Stimulated activated CD4-positive, alpha-beta T cell treated with anti-CD3 and anti-CD28 coated beads, Interleukin-12 subunit alpha, Interleukin-12 subunit beta, amount 100 ng/mL, for 48 hours (primary cell): ENCODE measurements at regions not wholly inside any gene's neighbourhood (a gene's known extent, or its start where the extent isn't known, plus 50 kb on each side); places are given as distances from the start of the nearest gene placed in this dataset.
"Not testable (repeated sequence)": the region's sequence is repeated elsewhere in the genome, so short reads cannot be mapped to it uniquely, and the experiment has no call there.

ENCODE experiments used
- DNase-seq, 3 donors: peaks; one replicate each; pipeline ENCODE4 v3.0.0-alpha.2; 2020; ENCODE audit warnings: low read depth in 2 of 3, low spot score in 1 of 3

DNA sequence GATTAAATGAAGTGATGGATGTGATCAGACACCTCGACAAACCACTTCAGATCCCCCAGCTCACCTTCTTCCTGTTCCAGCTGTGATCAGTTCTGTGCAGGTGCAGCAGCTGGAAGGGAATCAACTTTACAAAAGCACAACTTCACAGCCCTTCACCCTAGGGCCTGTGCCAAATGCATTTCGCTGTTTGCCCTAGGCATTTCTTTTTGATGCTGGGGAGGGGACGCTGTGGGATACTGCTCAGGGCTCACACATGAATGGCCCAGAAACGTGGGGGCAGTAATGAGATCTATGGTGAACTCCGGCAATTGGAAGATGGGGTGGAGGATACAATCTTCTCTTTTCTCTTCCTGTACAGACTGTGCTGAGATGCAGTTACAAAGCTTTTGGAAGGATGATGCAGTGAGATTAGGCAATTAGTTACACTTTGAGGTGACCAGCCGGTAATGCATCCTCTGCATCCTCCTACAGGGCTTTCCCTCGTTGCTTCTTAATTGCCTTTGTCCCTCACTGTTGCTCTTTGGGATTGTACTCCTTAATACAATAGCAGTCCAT is 215.1 kb upstream of the PITX2 start:
- DNase-seq: no peak

DNA sequence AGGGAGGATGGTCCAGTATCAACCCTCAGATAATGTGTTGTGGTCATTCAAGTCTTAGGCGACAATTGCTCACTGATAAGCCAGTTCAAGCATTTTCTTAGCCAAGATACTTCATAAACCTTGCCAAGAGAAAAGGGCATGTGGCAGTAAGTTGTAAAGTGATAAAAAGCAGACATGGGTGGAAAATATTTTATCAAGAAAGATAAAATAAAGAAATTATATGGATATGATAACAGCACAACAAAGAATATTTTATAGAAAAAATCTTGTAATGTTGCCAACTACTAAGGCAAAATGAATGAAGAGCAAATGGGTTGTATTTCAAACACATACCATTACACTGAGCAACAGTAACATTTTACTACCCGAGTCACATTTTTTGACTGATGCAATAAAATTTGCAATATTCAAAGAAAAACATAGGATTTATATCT is 217.4 kb upstream of the PITX2 start:
- DNase-seq: no peak

DNA sequence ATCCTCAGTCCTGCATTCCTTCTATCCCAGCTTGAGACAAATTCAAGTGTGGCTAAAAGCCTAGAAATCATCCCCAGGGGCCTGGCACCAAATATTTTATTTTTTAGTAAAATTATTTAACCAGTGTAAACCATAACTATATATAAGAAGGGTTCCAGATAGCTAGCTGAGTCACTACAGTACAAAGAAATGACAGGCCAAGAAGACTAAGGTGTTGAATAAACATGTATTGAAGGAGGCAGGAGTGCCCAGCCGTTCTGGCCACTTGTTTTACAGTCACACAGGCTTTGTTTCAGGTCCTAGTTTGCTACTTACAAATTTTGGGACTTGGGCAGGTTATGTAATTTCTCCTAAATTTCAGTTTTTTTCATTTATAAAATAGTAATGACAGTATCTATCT is 225.9 kb upstream of the PITX2 start:
- DNase-seq: no peak

DNA sequence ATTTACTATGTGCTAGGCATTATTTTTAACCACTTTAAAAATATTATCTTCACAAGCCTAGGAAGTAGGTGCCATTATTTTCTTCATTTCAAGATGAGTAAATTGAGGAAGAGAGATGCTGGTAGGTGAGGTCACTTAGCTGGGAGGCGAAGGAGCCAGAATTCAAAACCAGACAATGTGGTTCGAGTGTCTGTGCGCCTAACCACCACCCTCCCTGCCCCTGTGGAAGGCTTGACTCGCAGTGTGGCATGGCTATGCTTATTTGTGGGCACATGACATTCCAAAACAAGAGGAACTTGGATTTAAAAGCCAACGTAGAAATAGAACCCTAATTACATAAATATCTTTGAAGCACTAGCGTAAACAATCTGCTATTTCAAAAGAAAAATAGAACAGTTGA is 226.6 kb upstream of the PITX2 start:
- no peak for DNase-seq

DNA sequence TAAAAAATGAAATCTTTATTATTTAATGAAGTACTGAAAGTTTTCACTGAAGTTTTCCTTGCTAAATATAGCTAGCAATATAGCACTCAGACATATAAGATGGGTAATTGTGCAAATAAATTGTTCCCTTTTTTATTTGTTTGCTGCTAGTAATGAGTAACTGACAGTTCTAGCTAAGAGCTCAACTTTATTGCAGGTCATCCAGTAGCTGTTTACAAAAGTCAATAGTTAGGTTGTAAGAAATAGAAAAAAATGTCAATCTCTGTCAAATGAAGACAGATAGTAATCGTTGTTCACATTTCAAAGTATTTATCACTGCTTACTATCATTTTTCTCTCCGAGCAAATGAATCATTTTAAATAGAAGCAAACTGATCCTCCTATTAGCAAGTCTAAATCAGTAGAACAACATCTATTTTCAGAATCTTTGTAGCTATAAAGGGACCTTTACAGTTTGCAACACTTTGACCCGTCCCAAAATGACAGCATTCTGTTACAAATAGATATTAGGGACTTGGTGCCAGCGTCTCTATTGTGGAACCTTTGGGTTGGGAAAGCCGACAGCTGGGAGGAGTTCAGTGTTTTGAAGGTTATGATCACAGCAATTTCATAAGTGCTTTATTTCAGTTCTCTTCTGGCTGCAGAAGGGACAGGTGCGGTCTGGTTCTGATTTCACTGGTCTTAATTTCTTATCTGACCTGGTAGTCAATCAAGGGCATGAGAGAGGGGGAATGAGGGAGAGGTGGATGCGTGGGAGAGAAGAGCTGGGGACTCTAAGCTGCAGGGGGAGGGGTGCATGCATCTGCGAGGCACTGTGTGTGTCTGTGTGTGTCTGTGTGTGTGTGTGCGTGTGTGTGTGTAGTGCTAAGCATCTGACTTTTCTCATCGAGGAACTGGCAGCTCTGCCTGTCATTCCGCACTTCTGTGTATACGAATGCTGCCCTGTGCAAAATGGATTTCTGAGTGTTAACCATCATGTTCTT is 227.9 kb upstream of the PITX2 start:
- no peak for DNase-seq

DNA sequence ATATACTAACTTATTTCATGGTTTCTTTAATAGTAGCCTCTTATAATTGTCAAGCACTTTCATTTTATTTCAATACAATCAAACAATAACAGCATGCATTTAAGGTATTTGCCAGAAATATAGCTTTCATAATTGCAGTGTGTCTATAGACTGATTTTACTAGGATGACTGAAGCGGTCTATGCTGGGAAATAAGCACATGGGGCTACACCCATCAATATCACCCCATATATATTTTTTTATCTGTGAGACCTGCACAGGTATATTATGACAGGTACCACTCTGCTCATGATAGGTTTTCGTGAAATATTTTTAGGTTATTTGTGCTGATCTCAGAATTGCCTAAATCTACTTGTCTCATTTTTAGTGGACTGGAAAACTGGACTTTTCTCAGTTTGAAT is 229.1 kb upstream of the PITX2 start:
- no peak for DNase-seq

DNA sequence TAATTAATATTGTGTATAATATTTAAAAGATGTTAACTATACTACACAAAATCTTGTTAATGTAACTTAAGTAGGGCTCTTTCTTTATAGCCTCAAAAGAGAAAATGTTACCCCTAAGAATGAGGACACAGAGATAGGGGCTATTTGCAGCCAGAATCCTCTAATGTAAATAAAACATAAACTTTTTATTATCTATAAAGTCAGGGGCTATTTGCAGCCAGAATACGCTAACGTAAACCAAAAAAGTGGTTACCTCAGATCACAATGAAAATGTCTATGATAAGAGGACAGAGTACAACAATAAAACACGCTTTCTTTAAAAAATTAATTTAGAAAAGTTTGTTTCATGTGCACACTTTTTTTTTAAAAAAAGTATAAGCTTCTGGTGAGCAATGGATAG is 229.9 kb upstream of the PITX2 start:
- DNase-seq: no peak

DNA sequence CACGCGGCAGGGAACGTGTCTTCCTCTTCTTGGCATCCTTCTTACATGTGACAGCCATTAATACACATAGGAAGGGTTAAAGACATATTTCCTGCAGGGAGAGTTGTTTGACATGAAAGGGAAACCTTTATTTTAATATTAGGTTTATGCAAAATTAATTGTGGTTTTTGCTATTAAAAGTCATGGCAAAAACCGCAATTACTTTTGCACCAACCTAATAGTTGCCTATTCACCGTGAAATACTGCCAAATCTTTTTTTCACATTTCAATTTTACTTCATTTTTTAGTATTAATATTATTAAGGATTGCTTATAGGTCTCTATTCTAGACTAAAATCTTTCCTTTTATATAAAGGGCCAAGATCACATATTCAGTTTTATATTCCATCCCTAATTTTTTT is 230.4 kb upstream of the PITX2 start:
- DNase-seq: no peak

DNA sequence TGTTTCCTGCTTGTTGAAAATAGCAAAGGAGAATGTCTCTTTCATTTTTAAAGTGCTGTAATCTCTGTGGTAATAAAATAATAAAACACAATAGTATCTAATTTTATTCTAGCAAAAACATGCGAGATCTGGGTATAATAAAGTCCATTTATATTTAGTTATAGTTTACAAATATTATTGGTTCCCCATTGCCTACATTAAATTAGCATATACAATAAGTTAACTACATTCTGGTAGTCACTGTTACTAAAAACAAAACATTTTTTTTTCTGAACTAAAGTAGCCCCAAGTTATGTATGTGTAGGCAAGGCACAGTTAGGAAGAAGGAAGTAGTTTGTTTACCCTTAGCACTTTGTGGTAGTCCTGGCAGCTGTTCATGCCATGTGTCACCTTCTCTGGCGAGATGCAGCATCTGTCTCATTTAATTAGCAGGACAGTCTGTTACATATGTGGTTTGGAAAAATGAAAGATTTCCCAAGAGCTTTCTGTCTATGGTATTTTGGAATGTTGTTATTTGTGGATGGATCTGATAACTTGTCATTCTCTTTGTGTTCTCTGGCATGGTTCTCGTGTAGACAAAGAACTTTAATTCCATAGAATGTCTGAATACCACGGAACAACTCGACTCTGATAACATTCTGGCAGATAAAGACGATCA is 231.3 kb upstream of the PITX2 start:
- DNase-seq: no peak

DNA sequence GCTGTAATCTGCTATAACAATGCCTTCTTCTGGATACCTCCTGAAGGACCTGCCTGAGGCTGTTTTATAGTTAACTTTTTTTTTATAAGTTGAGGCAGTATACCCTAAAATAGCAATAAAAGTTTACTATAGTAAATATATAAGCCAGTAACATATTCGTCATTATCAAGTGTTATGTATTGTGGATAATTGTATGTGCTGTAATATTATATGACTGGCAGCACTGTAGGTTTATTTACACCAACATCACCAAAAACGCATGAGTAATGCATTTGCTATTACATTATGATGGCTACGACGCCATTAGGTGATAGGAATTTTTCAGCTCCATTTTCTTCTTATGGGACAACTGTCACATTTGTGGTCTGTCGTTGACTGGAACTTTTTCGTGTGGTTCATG is 237.2 kb upstream of the PITX2 start:
- DNase-seq: no peak

DNA sequence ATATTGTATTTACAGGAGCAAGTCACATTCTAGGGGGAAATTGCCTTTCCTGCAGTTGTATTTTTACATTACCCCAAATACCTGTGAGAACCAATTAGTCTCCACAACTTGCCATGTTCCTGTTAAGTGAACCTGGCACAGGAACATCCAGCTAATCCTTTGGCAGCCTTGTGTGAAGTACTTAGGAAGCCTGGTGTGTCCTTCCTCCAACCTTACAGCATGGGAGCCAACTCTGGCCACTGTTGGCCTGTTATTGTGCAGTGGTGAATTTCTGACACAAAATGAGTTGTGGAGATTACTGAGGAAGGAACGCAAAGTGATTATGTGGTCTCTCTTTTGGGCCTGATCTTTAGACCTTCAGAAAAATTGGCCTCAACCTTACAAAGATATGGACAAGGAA is 238.0 kb upstream of the PITX2 start:
- DNase-seq: no peak

DNA sequence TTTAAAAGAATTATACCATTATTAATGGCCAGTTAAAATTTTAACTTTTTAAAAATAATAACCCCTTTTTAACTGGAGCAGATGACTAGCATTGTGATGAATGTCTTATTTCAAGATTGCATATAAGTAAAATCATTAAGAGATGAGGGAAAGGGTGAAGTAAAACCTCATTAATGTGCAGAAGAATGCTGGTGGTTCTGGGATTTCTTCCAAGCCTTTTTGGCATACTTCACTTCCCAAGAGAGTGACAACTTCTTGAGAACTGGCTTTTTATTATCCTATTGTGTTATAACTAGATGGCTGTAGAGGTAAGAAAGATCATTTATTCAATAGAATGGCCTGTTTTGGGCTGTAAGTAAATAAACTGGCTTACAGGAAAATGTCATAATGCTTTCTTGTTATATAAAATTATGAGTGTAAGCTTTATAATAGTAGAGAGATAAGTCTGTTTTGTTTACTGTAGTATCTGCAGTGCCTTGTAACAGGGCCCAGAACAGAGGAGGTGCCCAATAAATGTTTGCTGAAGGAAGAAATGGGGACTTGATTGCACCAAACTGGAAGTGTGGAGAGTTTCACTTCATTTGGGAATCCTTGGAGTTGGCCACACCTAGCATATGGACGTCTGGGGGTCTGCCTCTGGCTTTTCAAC is 242.9 kb upstream of the PITX2 start:
- DNase-seq: no peak

DNA sequence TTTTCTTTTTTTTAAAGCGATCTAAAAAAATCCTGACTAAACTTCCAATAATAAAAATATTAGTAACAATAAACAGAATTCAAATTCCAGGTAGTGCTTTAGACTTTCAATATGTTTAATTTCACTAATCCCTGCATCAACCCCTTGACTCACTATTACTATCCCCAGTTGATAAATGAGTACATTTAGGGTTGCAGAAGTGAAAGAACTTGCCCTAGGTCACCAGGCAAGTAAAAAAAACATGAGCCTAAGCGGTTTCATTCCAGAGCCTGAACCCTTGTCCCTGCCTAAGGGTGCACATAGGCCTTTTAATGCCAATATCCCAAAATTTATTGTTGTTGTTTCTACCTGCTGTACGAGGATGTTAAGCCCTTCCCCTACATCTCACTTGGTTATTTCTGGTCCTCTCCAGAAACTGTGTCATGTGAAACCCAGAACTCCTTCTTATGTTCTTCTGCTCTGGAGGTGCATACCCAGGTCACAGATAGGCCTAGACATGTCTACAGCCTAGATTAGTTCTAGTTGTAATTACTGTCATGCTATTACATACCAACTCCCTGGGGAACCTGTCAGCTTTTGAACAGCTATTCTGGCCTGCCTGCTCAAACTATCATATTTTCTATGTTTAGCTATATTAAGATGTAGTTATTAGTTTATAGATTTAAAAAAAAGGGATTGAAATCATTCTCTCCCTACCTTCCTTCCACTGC is 244.5 kb upstream of the PITX2 start:
- DNase-seq: no peak

DNA sequence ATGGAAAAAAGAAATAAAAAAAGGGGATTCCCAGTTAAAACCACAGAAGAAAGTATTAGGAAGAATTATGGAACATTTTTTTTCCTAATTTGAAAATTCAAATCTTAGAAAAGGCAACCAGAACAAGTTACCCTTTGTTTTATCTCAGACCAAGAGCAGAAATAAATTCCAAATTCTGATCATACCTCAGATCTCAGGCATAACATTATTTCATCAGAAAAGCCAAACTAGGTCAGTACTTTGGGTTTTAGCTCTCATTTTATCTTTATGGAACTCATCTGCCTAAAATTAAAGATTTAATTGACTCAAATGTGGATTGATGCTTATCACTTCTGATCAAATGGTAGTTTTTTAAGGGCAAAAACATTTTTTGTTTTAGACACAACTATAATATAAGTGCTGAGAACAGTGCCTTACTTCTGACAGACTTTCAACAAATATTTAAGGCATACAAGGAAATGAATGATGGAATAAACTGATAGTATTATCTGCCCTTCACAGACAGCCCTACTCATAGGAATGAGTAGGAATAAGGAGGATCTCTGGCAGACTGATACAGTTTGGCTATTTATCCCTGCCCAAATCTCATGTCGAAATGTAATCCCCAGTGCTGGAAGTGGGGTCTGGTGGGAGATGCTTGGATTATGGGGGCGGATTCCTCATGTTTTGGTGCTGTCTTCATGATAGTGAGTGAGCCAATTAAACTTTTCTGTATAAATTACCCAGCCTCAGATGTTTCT is 245.3 kb upstream of the PITX2 start:
- DNase-seq: no peak

DNA sequence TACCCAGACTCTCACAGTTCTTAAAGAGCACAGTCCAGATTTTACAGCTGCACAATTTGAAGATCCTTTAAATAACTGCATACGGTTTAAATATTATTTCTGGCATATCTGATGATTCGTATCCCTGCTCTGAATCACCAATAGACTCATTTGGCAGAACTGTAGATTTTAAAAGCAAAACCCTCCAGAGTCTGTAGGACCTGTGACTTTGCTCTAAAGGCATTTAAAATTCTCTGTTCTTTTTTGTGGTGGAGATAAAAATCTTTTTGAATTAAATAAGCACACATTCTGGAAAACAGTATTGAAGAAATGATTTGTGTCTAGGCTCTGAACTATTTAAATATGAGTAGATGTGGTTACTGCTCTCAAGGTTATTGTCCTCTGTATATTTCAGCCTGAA is 246.2 kb upstream of the PITX2 start:
- no peak for DNase-seq

DNA sequence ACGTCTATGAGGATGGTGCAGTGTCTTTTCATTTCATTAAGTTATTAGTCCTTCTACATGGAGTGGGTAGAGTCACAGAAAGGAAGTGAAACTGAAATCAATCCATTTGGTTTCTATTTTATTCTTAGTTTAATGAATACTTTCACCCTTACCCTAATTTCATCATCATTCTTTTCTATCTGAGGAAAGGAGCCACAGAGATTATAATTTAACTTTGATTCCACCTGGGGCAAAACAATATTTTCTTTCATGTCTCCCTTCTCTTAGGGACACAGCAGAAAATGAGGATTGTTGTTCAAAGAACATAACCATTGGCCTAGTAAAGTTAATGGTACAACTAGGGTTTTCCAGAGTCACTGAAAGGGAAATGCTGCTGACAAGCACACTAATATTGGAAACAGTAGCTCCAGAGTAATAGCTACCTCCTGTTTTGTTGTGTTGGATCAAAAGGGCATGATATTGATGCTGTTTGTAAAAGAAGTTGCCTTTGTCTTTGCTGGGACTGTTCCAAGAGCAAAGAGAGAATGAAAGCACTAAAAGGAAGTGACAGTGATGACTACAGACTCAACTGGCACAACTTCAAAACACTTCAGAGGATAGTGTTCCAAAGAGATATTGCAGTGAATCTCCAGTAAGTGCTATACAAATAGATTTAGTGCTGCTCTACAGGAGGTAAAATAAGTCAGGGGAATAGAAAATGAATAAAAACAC is 247.1 kb upstream of the PITX2 start:
- no peak for DNase-seq

DNA sequence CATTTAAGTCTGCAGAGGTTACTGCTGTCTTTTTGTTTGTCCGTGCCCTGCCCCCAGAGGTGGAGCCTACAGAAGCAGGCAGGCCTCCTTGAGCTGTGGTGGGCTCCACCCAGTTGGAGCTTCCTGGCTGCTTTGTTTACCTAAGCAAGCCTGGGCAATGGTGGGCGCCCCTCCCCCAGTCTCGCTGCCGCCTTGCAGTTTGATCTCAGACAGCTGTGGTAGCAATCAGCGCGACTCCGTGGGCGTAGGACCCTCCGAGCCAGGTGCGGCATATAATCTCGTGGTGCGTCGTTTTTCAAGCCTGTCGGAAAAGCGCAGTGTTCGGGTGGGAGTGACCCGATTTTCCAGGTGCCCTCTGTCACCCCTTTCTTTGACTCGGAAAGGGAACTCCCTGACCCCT is 253.3 kb upstream of the PITX2 start:
- DNase-seq: not testable (repeated sequence)

DNA sequence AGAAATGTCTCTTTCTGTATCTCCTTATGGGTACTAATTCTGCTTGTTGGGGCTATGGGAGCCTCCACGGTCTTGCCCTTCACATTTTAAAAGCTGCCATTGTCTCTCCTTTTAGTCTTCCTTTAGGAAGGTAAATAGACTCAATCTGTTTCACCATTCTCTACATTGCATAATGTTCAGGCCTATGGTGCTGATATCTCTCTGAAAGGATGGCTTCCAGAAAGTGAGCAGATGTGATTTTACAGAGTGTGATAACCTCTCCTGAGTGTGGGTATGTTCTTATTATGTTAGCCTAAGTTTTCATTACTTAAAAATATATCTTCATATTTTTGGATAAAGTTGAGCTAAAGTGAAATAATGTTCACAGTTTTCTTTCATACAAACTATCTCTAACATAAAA is 254.0 kb upstream of the PITX2 start:
- no peak for DNase-seq

DNA sequence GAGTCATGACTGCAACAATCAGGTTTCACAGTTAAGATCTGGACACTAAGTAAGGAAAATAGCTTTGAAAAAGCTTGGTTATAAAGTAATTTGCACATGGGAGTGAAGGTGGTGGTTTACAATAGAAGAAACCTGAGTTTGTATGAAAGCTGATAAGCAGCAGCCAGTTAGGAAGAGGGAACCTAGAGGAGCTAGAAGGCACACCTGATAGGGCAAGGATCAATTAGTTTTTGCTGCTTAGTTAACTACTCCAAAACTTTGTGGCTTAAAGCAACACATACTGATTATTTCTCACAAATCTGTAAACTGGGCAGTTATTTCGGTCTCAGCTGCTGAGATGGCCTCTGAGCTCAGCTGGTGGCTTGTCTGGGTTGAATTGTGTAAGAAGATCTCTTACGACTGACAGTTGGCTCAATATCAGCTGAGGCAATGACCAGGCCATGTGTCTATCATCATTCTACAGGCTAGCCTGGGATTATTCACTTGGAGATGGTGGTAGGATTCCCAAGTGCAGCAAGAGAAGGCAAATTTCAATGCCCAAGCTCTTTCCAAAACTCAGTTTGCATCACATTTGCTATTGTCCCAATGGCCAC is 255.0 kb upstream of the PITX2 start:
- no peak for DNase-seq
